Endothelial cell of umbilical vein (primary cell): ENCODE measurements at regions not wholly inside any gene's neighbourhood (a gene's known extent, or its start where the extent isn't known, plus 50 kb on each side); places are given as distances from the start of the nearest gene placed in this dataset.

ENCODE experiments used
- BruUV-seq: library from RNA; stranded (reverse); fragments of 400-500 nt; replicated peaks from 2 replicates; lab custom pipeline; 2021; lab: Mats Ljungman, UMichigan
- CTCF ChIA-PET: fragments of 300-600, 350-600 bp; sonication (Branson Sonifier 250); formaldehyde crosslinking; loops from one replicate; lab custom pipeline; 2021; ENCODE audit warnings: antibody characterized with exemption, inconsistent platforms; lab: Charles Lee
- POLR2A ChIA-PET: fragments of 300-600, 350-600 bp; sonication (Branson Sonifier 250); formaldehyde crosslinking; loops from one replicate; lab custom pipeline; 2021; ENCODE audit warnings: antibody characterized with exemption, inconsistent platforms; lab: Charles Lee
- DNase-seq: peaks from one replicate; pipeline ENCODE4 v3.0.0-alpha.2; 2011; ENCODE audit warnings: low read depth, low spot score
- FAIRE-seq: peaks from 2 replicates; lab custom pipeline; 2011; peaks lifted over from hg19 to GRCh38; lab: Jason Lieb, UNC
- H2AFZ ChIP-seq: 2 replicates; pipeline ENCODE4 v1.6.0; 2012; ENCODE audit warnings: low read depth, low read length, control low read depth, inconsistent platforms
- H3K27ac ChIP-seq: 2 replicates; pipeline ENCODE4 v1.5.1; 2011; ENCODE audit warnings: low read depth, mild to moderate bottlenecking, control low read depth, low read length, moderate library complexity; ENCODE audit not compliant: insufficient read depth
- H3K27me3 ChIP-seq, 2 experiments: 2 replicates each; pipeline versions ENCODE4 v1.6.0 to v1.6.1; 2011; ENCODE audit warnings: low read length in 2 of 2, mixed read lengths in 1 of 2; ENCODE audit not compliant: control insufficient read depth in 2 of 2, insufficient read depth in 2 of 2
- H3K36me3 ChIP-seq, 2 experiments: 2 replicates in 1 of 2; 3 replicates in 1 of 2; pipeline ENCODE4 v1.5.1; 2011; ENCODE audit warnings: low read length in 2 of 2, mild to moderate bottlenecking in 1 of 2, moderate library complexity in 1 of 2; ENCODE audit not compliant: control insufficient read depth in 2 of 2, insufficient read depth in 2 of 2; ENCODE audit errors: extremely low read depth in 1 of 2
- H3K4me1 ChIP-seq: 3 replicates; pipeline ENCODE4 v1.5.1; 2011; ENCODE audit warnings: mild to moderate bottlenecking, low read length; ENCODE audit not compliant: control insufficient read depth, insufficient read depth; ENCODE audit errors: extremely low read depth
- H3K4me2 ChIP-seq: 2 replicates; pipeline ENCODE4 v1.6.1; 2011; ENCODE audit warnings: low read length, control low read depth, mixed read lengths; ENCODE audit not compliant: insufficient read depth
- H3K4me3 ChIP-seq, 3 experiments: fragments of 200-600 bp in 1 of 3; sonication (generic), shearing (Covaris generic) in 1 of 3; replicated peaks in 1 of 3; 2 replicates each; pipeline ENCODE4 v1.5.1; 2011 to 2016; ENCODE audit warnings: control low read depth in 3 of 3, low read length in 3 of 3, mild to moderate bottlenecking in 2 of 3, inconsistent platforms in 1 of 3, low read depth in 1 of 3, moderate library complexity in 1 of 3; ENCODE audit not compliant: insufficient read depth in 1 of 3
- H3K79me2 ChIP-seq: 2 replicates; pipeline ENCODE4 v1.6.0; 2012; ENCODE audit warnings: low read length, inconsistent platforms; ENCODE audit not compliant: control insufficient read depth, insufficient read depth
- H3K9ac ChIP-seq: replicated peaks from 2 replicates; pipeline ENCODE3; 2011; ENCODE audit warnings: low read length, control low read depth; ENCODE audit not compliant: insufficient read depth; ENCODE audit errors: extremely low read depth
- H3K9me1 ChIP-seq: replicated peaks from 3 replicates; pipeline ENCODE4 v1.6.0; 2011; ENCODE audit warnings: mild to moderate bottlenecking, low read length; ENCODE audit not compliant: control insufficient read depth, insufficient read depth; ENCODE audit errors: extremely low read depth
- H3K9me3 ChIP-seq: replicated peaks from 2 replicates; pipeline ENCODE4 v1.5.1; 2012; ENCODE audit warnings: low read length, inconsistent platforms; ENCODE audit not compliant: control insufficient read depth, insufficient read depth
- H4K20me1 ChIP-seq: replicated peaks from 2 replicates; pipeline ENCODE3; 2011; ENCODE audit warnings: mild to moderate bottlenecking, low read length; ENCODE audit not compliant: control insufficient read depth, insufficient read depth; ENCODE audit errors: extremely low read depth
- CTCF ChIP-seq, 2 donors: IDR thresholded peaks; 1 replicate in 1 of 2; 2 replicates in 1 of 2; pipeline ENCODE4 v1.5.1; 2011; ENCODE audit warnings: low read length in 2 of 2, mild to moderate bottlenecking in 2 of 2, moderate library complexity in 2 of 2, control low read depth in 1 of 2, inconsistent platforms in 1 of 2, low read depth in 1 of 2; ENCODE audit not compliant: insufficient read depth in 1 of 2; ENCODE audit errors: extremely low read depth in 1 of 2
- EZH2 ChIP-seq: IDR thresholded peaks from 2 replicates; pipeline ENCODE4 v1.6.1; 2012; ENCODE audit warnings: borderline replicate concordance, low read depth, mild to moderate bottlenecking, moderate library complexity, low read length, inconsistent platforms; ENCODE audit not compliant: severe bottlenecking
- FOS ChIP-seq: IDR thresholded peaks from 2 replicates; pipeline ENCODE4 v1.6.1; 2011; ENCODE audit warnings: mild to moderate bottlenecking, low read length, moderate library complexity, borderline replicate concordance; ENCODE audit not compliant: insufficient read depth
- GATA2 ChIP-seq: IDR thresholded peaks from 2 replicates; pipeline ENCODE4 v1.7.0; 2011; ENCODE audit warnings: low read depth, mild to moderate bottlenecking, moderate library complexity, mixed read lengths, low read length; ENCODE audit not compliant: insufficient read length, insufficient read depth
- JUN ChIP-seq: IDR thresholded peaks from 2 replicates; pipeline ENCODE4 v1.6.1; 2011; ENCODE audit warnings: borderline replicate concordance, low read depth; ENCODE audit not compliant: insufficient read length, insufficient read depth
- MAX ChIP-seq: IDR thresholded peaks from 2 replicates; pipeline ENCODE4 v1.6.1; 2011; ENCODE audit not compliant: insufficient read depth, insufficient read length
- MYC ChIP-seq: IDR thresholded peaks from one replicate; pipeline ENCODE4 v1.6.1; 2011; ENCODE audit warnings: mild to moderate bottlenecking, low read depth, low read length
- POLR2A ChIP-seq: IDR thresholded peaks from 2 replicates; pipeline ENCODE4 v1.6.1; 2012; ENCODE audit warnings: low read depth, mild to moderate bottlenecking, control low read depth, low read length
- POLR2AphosphoS5 ChIP-seq: IDR thresholded peaks from 2 replicates; pipeline ENCODE4 v1.6.1; 2012; ENCODE audit warnings: low read depth, mild to moderate bottlenecking, control low read depth, low read length, moderate library complexity; ENCODE audit not compliant: insufficient read depth
- dilution Hi-C: fragments of 300-500 bp; cut with MboI; formaldehyde crosslinking; loops from one replicate; pipeline ENCODE4 v1.15.0; 2019; ENCODE audit warnings: low sequenced_read_pairs; ENCODE audit not compliant: extremely low pct_ligation_motif_present
- intact Hi-C: fragments of 100-400 bp; cut with micrococcal nuclease; formaldehyde crosslinking; loops from one replicate; pipeline ENCODE4 v1.10.0; 2022

- Histone ChIP-seq H3K9me3 (no peaks in the 10 kb centered on the region), H3K27me3 (peaks cover 0 to 1% of the 10 kb centered on the region in 2 experiments), H3K9ac (no peak overlapping the region), H3K36me3 (no peaks in the 10 kb centered on the region), H3K4me2 (no peak overlapping the region), H3K9me1 (no peaks in the 10 kb centered on the region), H3K4me3 (no peak overlapping the region), H2AFZ (no peak overlapping the region), H4K20me1 (no peaks in the 10 kb centered on the region), H3K27ac (no peak overlapping the region), H3K79me2 (no peaks in the 10 kb centered on the region), H3K4me1 (no peaks in the 10 kb centered on the region)
- ChIA-PET CTCF (interaction anchor here (4.9 kb wide), 1 partner anchor 14 kb away, joined by 33 read pairs; no protein-coding TSS in a partner anchor), POLR2A (no interaction called here)
- dilution Hi-C loops, result no loop called here
- BruUV-seq, result no TSS peak
- DNase-seq (no peak), FAIRE-seq (no peak)
- TF ChIP-seq FOS (no peak), POLR2AphosphoS5 (no peak), GATA2 (no peak), EZH2 (no peak), JUN (no peak), MAX (no peak), POLR2A (no peak), MYC (no peak), CTCF (IDR thresholded peaks at IDR 0.05; ENCODE audit: extremely low read depth in 1 of 2, insufficient read depth in 1 of 2, low read depth in 1 of 2, low read length in 2 of 2) (no peak)
- intact Hi-C loops, result no loop called here
Observed at GRCh38 chr13:31896427-31896826, 135.1 kb upstream of the FRY start.
